Gastroesophageal sphincter (tissue), 4 donors: ENCODE measurements at regions not wholly inside any gene's neighbourhood (a gene's known extent, or its start where the extent isn't known, plus 50 kb on each side); places are given as distances from the start of the nearest gene placed in this dataset.

Source experiments
- ATAC-seq: fragments of 150-250 bp; one replicate; pipeline ENCODE4 v1.9.1; 2016; ENCODE audit warnings: mild to moderate bottlenecking, moderate library complexity
- H3K27ac ChIP-seq, 4 donors: fragments of 200-600 bp; sonication (generic) in 3 of 4; 1 replicate in 3 of 4; 2 replicates in 1 of 4; pipeline ENCODE4 v1.5.1; 2016 to 2019
- H3K27me3 ChIP-seq: fragments of 200-600 bp; sonication (generic); one replicate; pipeline ENCODE4 v1.5.1; 2019
- H3K36me3 ChIP-seq, 2 donors: fragments of 200-600 bp; sonication (generic); one replicate each; pipeline ENCODE4 v1.5.1; 2019; ENCODE audit warnings: control low read depth in 1 of 2
- H3K4me1 ChIP-seq, 3 donors: fragments of 200-600 bp; sonication (generic); 1 replicate in 2 of 3; 2 replicates in 1 of 3; pipeline ENCODE4 v1.5.1; 2016 to 2019; ENCODE audit warnings: control low read depth in 2 of 3
- H3K4me3 ChIP-seq, 2 donors: fragments of 200-600 bp; sonication (generic); one replicate each; pipeline ENCODE4 v1.5.1; 2019; ENCODE audit warnings: mild to moderate bottlenecking in 1 of 2, moderate library complexity in 1 of 2
- H3K9me3 ChIP-seq, 3 donors: fragments of 200-600 bp; sonication (generic); one replicate each; pipeline ENCODE4 v1.5.1; 2017 to 2019; ENCODE audit warnings: control low read depth in 2 of 3
- CTCF ChIP-seq, 4 experiments: fragments of 200-600 bp in 2 of 4; fragments of 450-650 bp in 2 of 4; sonication (generic) in 1 of 4; IDR thresholded peaks; one replicate each; pipeline ENCODE4 v1.5.1; 2017 to 2019; ENCODE audit warnings: antibody characterized with exemption in 4 of 4, mild to moderate bottlenecking in 2 of 4, moderate library complexity in 2 of 4
- EP300 ChIP-seq: sonication (generic); formaldehyde crosslinking; IDR thresholded peaks from one replicate; pipeline ENCODE4 v1.6.1; 2017; ENCODE audit warnings: antibody characterized with exemption, mild to moderate bottlenecking
- POLR2A ChIP-seq, 2 donors: fragments of 450-650 bp; IDR thresholded peaks; one replicate each; pipeline ENCODE4 v1.6.1; 2017; ENCODE audit warnings: antibody characterized with exemption in 2 of 2, mild to moderate bottlenecking in 2 of 2, moderate library complexity in 1 of 2
- POLR2AphosphoS5 ChIP-seq: sonication (generic); formaldehyde crosslinking; IDR thresholded peaks from one replicate; pipeline ENCODE4 v1.6.1; 2017; ENCODE audit warnings: antibody characterized with exemption
- WGBS, 2 donors: methylation state at CpG; one replicate each; pipeline ENCODE4 v1.1.5; 2018; ENCODE audit warnings: low coverage in 1 of 2; 5-methylcytosine and 5-hydroxymethylcytosine counted together

GRCh38 chr5:105475401-105475800, 1912.8 kb upstream of the NUDT12 start:
- no peaks in the 10 kb centered on the region for H3K27me3 ChIP-seq
- TF ChIP-seq CTCF (IDR thresholded peaks at IDR 0.05) (no peak), POLR2A (IDR thresholded peaks at IDR 0.05) (no peak), POLR2AphosphoS5 (no peak), EP300 (no peak)
- H3K36me3 ChIP-seq = no peaks in the 10 kb centered on the region
- WGBS, 2 donors = 33 to 67% methylated on average over 1 to 3 of the region's 3 CpGs
- H3K4me3 ChIP-seq = no peak overlapping the region
- peaks cover 0 to 25% (median 0%) of the 10 kb centered on the region in 3 donors for H3K9me3 ChIP-seq
- H3K4me1 ChIP-seq = no peaks in the 10 kb centered on the region
- no peak overlapping the region for H3K27ac ChIP-seq
- no peak for ATAC-seq

GRCh38 chr5:105462377-105462776, 1899.8 kb upstream of the NUDT12 start:
- TF ChIP-seq EP300 (no peak), CTCF (IDR thresholded peaks at IDR 0.05) (no peak), POLR2AphosphoS5 (no peak), POLR2A (IDR thresholded peaks at IDR 0.05) (no peak)
- peaks cover 0 to 8% (median 0%) of the 10 kb centered on the region in 3 donors for H3K9me3 ChIP-seq
- H3K4me3 ChIP-seq = no peak overlapping the region
- H3K4me1 ChIP-seq = no peaks in the 10 kb centered on the region
- H3K27me3 ChIP-seq = no peaks in the 10 kb centered on the region
- H3K36me3 ChIP-seq = no peaks in the 10 kb centered on the region
- no peak for ATAC-seq
- no peak overlapping the region for H3K27ac ChIP-seq
- 92 to 93% methylated on average over 3 of the region's 3 CpGs for WGBS, 2 donors

GRCh38 chr5:105460721-105461120, 1898.1 kb upstream of the NUDT12 start:
- Histone ChIP-seq H3K27ac (no peak overlapping the region), H3K27me3 (no peaks in the 10 kb centered on the region), H3K4me1 (no peaks in the 10 kb centered on the region), H3K4me3 (no peak overlapping the region), H3K9me3 (peaks cover 0 to 8% (median 0%) of the 10 kb centered on the region in 3 donors), H3K36me3 (no peaks in the 10 kb centered on the region)
- TF ChIP-seq EP300 = no peak
- WGBS, 2 donors = 90 to 100% methylated on average over 3 of the region's 4 CpGs
- ATAC-seq = no peak

- WGBS, 2 donors = 10 to 33% methylated on average over 3 of the region's 3 CpGs
- Histone ChIP-seq H3K4me3 (no peak overlapping the region), H3K9me3 (peaks cover 0 to 6% (median 0%) of the 10 kb centered on the region in 3 donors), H3K36me3 (no peaks in the 10 kb centered on the region), H3K4me1 (no peaks in the 10 kb centered on the region), H3K27ac (no peak overlapping the region), H3K27me3 (no peaks in the 10 kb centered on the region)
- ATAC-seq = no peak
- TF ChIP-seq EP300 (no peak), POLR2A (IDR thresholded peaks at IDR 0.05) (no peak), POLR2AphosphoS5 (no peak), CTCF (IDR thresholded peaks at IDR 0.05) (no peak)
These were observed 1890.7 kb upstream of the NUDT12 start for GRCh38 chr5:105453216-105453807.

- 25 to 67% methylated on average over 1 to 3 of the region's 3 CpGs for WGBS, 2 donors
- Histone ChIP-seq H3K9me3 (peaks cover 0 to 6% (median 0%) of the 10 kb centered on the region in 3 donors), H3K36me3 (no peaks in the 10 kb centered on the region), H3K27ac (no peak overlapping the region), H3K4me3 (no peak overlapping the region), H3K27me3 (no peaks in the 10 kb centered on the region), H3K4me1 (no peaks in the 10 kb centered on the region)
- ATAC-seq = no peak
- TF ChIP-seq CTCF (IDR thresholded peaks at IDR 0.05) (no peak), EP300 (no peak), POLR2A (IDR thresholded peaks at IDR 0.05) (no peak), POLR2AphosphoS5 (no peak)
These were observed 1885.7 kb upstream of the NUDT12 start for GRCh38 chr5:105448271-105448670.
